ENCODE measurements at regions not wholly inside any gene's neighbourhood (a gene's known extent, or its start where the extent isn't known, plus 50 kb on each side); places are given as distances from the start of the nearest gene placed in this dataset.
"Not testable (repeated sequence)": the region's sequence is repeated elsewhere in the genome, so short reads cannot be mapped to it uniquely, and the experiment has no call there.

- H3K4me3 Mint-ChIP-seq (ENCODE audit: unreplicated experiment): no peak overlapping the region
- TF ChIP-seq CTCF (IDR thresholded peaks at IDR 0.05; ENCODE audit: partially characterized antibody, unreplicated experiment): no peak
- peaks cover 47% of the 10 kb centered on the region for H3K27me3 Mint-ChIP-seq (ENCODE audit: unreplicated experiment)
- peaks cover 65% of the 10 kb centered on the region for H3K9me3 Mint-ChIP-seq (ENCODE audit: unreplicated experiment)
- H3K27ac Mint-ChIP-seq (ENCODE audit: unreplicated experiment): no peak overlapping the region
- DNase-seq: no peak
- peaks cover 70% of the 10 kb centered on the region for H3K36me3 Mint-ChIP-seq (ENCODE audit: unreplicated experiment)
- H3K4me1 Mint-ChIP-seq (ENCODE audit: low read depth, unreplicated experiment): no peaks in the 10 kb centered on the region
These were observed 86.0 kb upstream of the ZNF479 start for GRCh38 chr7:57218196-57218716.

GRCh38 chr7:57220746-57221145, 88.5 kb upstream of the ZNF479 start:
- H3K4me1 Mint-ChIP-seq (ENCODE audit: low read depth, unreplicated experiment): no peaks in the 10 kb centered on the region
- no peak overlapping the region for H3K4me3 Mint-ChIP-seq (ENCODE audit: unreplicated experiment)
- H3K27ac Mint-ChIP-seq (ENCODE audit: unreplicated experiment): peak overlapping the region; percentile 11
- H3K9me3 Mint-ChIP-seq (ENCODE audit: unreplicated experiment): peaks cover 53% of the 10 kb centered on the region
- H3K27me3 Mint-ChIP-seq (ENCODE audit: unreplicated experiment): peaks cover 46% of the 10 kb centered on the region
- DNase-seq: no peak
- TF ChIP-seq CTCF (IDR thresholded peaks at IDR 0.05; ENCODE audit: partially characterized antibody, unreplicated experiment): no peak
- peaks cover 58% of the 10 kb centered on the region for H3K36me3 Mint-ChIP-seq (ENCODE audit: unreplicated experiment)

GRCh38 chr7:57225666-57226065, 93.4 kb upstream of the ZNF479 start:
- Mint-ChIP-seq H3K4me1 (ENCODE audit: low read depth, unreplicated experiment) (no peaks in the 10 kb centered on the region), H3K9me3 (ENCODE audit: unreplicated experiment) (peaks cover 34% of the 10 kb centered on the region), H3K27me3 (ENCODE audit: unreplicated experiment) (peaks cover 12% of the 10 kb centered on the region), H3K36me3 (ENCODE audit: unreplicated experiment) (peaks cover 24% of the 10 kb centered on the region), H3K27ac (ENCODE audit: unreplicated experiment) (no peak overlapping the region), H3K4me3 (ENCODE audit: unreplicated experiment) (no peak overlapping the region)
- no peak for DNase-seq
- TF ChIP-seq CTCF (IDR thresholded peaks at IDR 0.05; ENCODE audit: partially characterized antibody, unreplicated experiment): no peak

GRCh38 chr7:57241236-57241635, 109.0 kb upstream of the ZNF479 start:
- peaks cover 12% of the 10 kb centered on the region for H3K27me3 Mint-ChIP-seq (ENCODE audit: unreplicated experiment)
- not testable (repeated sequence) for H3K4me1 Mint-ChIP-seq (ENCODE audit: low read depth, unreplicated experiment)
- peaks cover 39% of the 10 kb centered on the region for H3K9me3 Mint-ChIP-seq (ENCODE audit: unreplicated experiment)

GRCh38 chr7:57243551-57243950, 111.3 kb upstream of the ZNF479 start:
- not testable (repeated sequence) for H3K4me1 Mint-ChIP-seq (ENCODE audit: low read depth, unreplicated experiment); DNase-seq; H3K27me3 Mint-ChIP-seq (ENCODE audit: unreplicated experiment); H3K4me3 Mint-ChIP-seq (ENCODE audit: unreplicated experiment); H3K27ac Mint-ChIP-seq (ENCODE audit: unreplicated experiment)
- H3K36me3 Mint-ChIP-seq (ENCODE audit: unreplicated experiment): peaks cover 12% of the 10 kb centered on the region
- peaks cover 30% of the 10 kb centered on the region for H3K9me3 Mint-ChIP-seq (ENCODE audit: unreplicated experiment)

More at GRCh38 chr7:57241236-57241635, 109.0 kb upstream of the ZNF479 start:
- peaks cover 18% of the 10 kb centered on the region for H3K36me3 Mint-ChIP-seq (ENCODE audit: unreplicated experiment)
- DNase-seq; H3K27ac Mint-ChIP-seq (ENCODE audit: unreplicated experiment); H3K4me3 Mint-ChIP-seq (ENCODE audit: unreplicated experiment): not testable (repeated sequence)

- not testable (repeated sequence) for H3K4me1 Mint-ChIP-seq (ENCODE audit: low read depth, unreplicated experiment); H3K27ac Mint-ChIP-seq (ENCODE audit: unreplicated experiment); H3K36me3 Mint-ChIP-seq (ENCODE audit: unreplicated experiment); H3K4me3 Mint-ChIP-seq (ENCODE audit: unreplicated experiment); DNase-seq; H3K27me3 Mint-ChIP-seq (ENCODE audit: unreplicated experiment)
- H3K9me3 Mint-ChIP-seq (ENCODE audit: unreplicated experiment): peaks cover 26% of the 10 kb centered on the region
These were observed 112.2 kb upstream of the ZNF479 start for GRCh38 chr7:57244345-57244980.

Data from glutamatergic neuron (in vitro differentiated cells).